Skin of body (tissue), 1 donor: ENCODE measurements at regions not wholly inside any gene's neighbourhood (a gene's known extent, or its start where the extent isn't known, plus 50 kb on each side); places are given as distances from the start of the nearest gene placed in this dataset.

Source experiments
- DNase-seq: peaks from one replicate; lab custom pipeline; 2025; lab: John Stamatoyannopoulos, UW

GRCh38 chr5:123671711-123672456, 159.9 kb downstream of the CSNK1G3 start:
- DNase-seq: no peak

GRCh38 chr5:123671042-123671441, 159.1 kb downstream of the CSNK1G3 start:
- peak; percentile 62 for DNase-seq
